Lower lobe of right lung (tissue), 2 donors: ENCODE measurements at regions not wholly inside any gene's neighbourhood (a gene's known extent, or its start where the extent isn't known, plus 50 kb on each side); places are given as distances from the start of the nearest gene placed in this dataset.

Experiments used
- ATAC-seq, 2 donors: fragments of 200-7000 bp; cut with Tn5 transposase; one replicate each; pipeline ENCODE4 v1.9.1; 2020 to 2022; ENCODE audit warnings: mild to moderate bottlenecking in 2 of 2, moderate library complexity in 2 of 2
- DNase-seq: peaks from one replicate; pipeline ENCODE4 v3.0.0-alpha.2; 2020
- H3K27ac ChIP-seq: fragments of 200-600 bp; one replicate; pipeline ENCODE4 v1.8.0; 2022
- H3K27me3 ChIP-seq: fragments of 200-600 bp; one replicate; pipeline ENCODE4 v1.8.0; 2022; ENCODE audit warnings: low read depth
- H3K36me3 ChIP-seq: fragments of 200-600 bp; one replicate; pipeline ENCODE4 v1.8.0; 2022; ENCODE audit warnings: mild to moderate bottlenecking
- H3K4me1 ChIP-seq: fragments of 200-600 bp; one replicate; pipeline ENCODE4 v1.8.0; 2022
- H3K4me3 ChIP-seq: fragments of 200-600 bp; one replicate; pipeline ENCODE4 v1.8.0; 2022; ENCODE audit warnings: mild to moderate bottlenecking
- H3K9me3 ChIP-seq: fragments of 200-600 bp; one replicate; pipeline ENCODE4 v1.8.0; 2022
- intact Hi-C: fragments of 100-400 bp; cut with DNase I; formaldehyde crosslinking; loops from one replicate; pipeline ENCODE4 v1.11.0; 2022
- TF ChIP-seq, protein P1 (sequence below): fragments of 200-600 bp; IDR thresholded peaks from one replicate; pipeline ENCODE4 v1.8.0; 2022; ENCODE audit warnings: antibody characterized with exemption, mild to moderate bottlenecking
- donor health status: DM: no; HTN: yes; CAD: no; lungs with severe emphysema.

DNA sequence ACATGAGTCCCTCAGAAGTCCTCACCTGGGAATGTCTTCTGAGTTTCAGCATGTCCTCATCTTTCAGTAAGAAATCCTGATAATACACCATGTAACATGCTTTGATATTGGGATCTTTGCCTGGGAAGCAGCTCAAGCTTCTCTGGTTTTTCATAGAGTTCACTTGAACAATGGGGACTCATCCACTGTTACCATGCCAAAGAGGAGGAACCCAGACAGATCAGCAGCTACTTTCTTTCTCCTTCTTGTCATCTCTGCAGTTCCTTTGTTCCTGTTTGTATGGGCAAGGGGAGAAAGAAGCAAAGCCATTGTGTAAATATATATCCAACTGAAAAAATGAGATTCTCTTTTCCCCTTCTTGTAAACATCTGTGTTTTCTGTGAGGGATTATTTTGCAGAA is 450.6 kb upstream of the HS3ST5 start:
- Histone ChIP-seq H3K36me3 (no peaks in the 10 kb centered on the region), H3K27me3 (no peaks in the 10 kb centered on the region), H3K4me1 (no peaks in the 10 kb centered on the region), H3K27ac (no peak overlapping the region), H3K4me3 (no peak overlapping the region), H3K9me3 (no peaks in the 10 kb centered on the region)
- DNase-seq (no peak), ATAC-seq (no peak)
- intact Hi-C loops, result no loop called here
- TF ChIP-seq, protein P1, sequence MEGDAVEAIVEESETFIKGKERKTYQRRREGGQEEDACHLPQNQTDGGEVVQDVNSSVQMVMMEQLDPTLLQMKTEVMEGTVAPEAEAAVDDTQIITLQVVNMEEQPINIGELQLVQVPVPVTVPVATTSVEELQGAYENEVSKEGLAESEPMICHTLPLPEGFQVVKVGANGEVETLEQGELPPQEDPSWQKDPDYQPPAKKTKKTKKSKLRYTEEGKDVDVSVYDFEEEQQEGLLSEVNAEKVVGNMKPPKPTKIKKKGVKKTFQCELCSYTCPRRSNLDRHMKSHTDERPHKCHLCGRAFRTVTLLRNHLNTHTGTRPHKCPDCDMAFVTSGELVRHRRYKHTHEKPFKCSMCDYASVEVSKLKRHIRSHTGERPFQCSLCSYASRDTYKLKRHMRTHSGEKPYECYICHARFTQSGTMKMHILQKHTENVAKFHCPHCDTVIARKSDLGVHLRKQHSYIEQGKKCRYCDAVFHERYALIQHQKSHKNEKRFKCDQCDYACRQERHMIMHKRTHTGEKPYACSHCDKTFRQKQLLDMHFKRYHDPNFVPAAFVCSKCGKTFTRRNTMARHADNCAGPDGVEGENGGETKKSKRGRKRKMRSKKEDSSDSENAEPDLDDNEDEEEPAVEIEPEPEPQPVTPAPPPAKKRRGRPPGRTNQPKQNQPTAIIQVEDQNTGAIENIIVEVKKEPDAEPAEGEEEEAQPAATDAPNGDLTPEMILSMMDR, result no peak

DNA sequence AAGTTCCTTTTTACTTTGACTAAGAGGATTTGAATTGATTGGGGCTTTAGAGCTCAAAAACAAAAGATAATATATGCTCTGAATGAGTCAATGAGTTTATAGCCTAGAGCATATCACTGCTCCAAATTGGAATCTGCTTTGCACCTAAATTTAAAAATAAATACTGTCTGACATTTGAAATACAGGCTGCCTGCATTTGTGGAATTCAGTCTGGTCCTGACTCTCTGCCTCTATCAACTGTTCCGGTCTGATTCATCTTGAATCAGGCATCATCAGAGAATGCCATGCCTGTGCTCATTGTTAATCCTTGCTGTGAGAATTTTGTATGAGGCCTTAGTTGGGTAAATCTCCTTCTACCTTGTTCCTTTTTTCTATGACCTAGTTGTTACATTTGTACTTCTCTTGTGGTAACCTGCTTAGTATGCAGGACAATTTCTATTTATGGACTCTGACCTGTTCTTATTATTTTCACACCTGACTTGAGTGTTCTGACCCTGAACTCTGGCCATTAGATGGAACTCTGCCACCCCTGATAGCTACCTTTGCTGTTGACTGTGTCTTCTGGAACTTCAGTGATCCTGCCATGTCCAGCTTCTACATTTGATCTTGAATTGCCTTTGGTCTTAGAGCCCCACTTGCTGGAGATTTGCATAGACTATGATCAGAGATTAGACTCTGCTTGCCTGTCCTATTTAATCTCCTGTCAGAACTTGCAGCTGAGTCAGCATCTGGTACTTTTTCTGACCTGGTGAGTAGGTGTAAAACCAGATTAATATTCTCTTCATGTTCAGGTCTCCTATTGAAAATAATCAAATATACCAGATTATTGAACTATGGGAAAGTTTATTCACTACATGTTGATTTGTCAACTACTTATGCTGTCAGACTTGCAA is 442.7 kb upstream of the HS3ST5 start:
- intact Hi-C loops, result no loop called here
- H3K36me3 ChIP-seq, result no peaks in the 10 kb centered on the region
- H3K9me3 ChIP-seq, result no peaks in the 10 kb centered on the region
- no peak for DNase-seq
- TF ChIP-seq, protein P1, result no peak
- H3K27me3 ChIP-seq, result no peaks in the 10 kb centered on the region
- no peaks in the 10 kb centered on the region for H3K4me1 ChIP-seq
- H3K4me3 ChIP-seq, result no peak overlapping the region
- no peak overlapping the region for H3K27ac ChIP-seq
- ATAC-seq, result no peak

DNA sequence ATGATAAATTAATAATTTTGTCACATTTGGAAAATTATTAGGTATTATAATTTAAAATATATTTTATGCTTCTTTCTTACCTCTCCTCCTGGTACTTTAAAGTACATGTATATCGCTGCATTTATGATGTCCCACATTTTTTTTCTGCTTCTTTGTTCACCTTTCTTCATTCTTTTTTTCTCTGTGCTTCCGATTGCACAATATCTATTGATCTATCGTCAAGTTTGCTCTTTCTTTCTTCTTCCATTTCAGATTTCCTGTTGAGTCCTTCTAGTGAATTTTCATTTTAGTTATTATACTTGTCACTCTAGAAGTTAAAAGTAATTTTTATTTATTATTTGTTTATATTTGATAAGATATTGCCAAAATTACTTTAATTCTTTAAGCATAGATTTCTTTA is 441.0 kb upstream of the HS3ST5 start:
- Histone ChIP-seq H3K36me3 (no peaks in the 10 kb centered on the region), H3K4me1 (no peaks in the 10 kb centered on the region), H3K9me3 (no peaks in the 10 kb centered on the region), H3K27me3 (no peaks in the 10 kb centered on the region), H3K4me3 (no peak overlapping the region), H3K27ac (no peak overlapping the region)
- ATAC-seq, result no peak
- DNase-seq, result no peak
- TF ChIP-seq, protein P1, result no peak
- intact Hi-C loops, result no loop called here

DNA sequence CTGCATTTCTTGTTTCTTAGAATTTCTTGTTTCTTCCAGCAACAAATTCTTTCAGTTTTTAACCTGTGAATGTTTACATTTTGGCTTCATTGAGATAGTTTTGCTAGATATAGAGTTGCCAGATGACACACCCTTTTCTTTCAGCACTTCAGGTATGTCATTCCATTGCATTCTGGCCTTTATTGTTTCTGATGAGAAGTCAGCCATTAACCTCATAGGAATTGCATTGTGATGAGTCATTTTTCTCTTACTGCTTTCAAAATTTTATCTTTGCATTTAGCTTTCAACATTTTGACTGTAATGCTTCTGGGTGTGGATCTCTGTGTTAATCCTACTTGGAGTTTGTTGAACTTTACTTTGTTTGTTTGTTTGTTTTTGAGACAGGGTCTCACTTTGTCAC is 440.3 kb upstream of the HS3ST5 start:
- no peak overlapping the region for H3K27ac ChIP-seq
- H3K9me3 ChIP-seq, result no peaks in the 10 kb centered on the region
- no peaks in the 10 kb centered on the region for H3K27me3 ChIP-seq
- TF ChIP-seq, protein P1, result no peak
- H3K36me3 ChIP-seq, result no peaks in the 10 kb centered on the region
- ATAC-seq, result no peak
- no peak for DNase-seq
- intact Hi-C loops, result no loop called here
- H3K4me1 ChIP-seq, result no peaks in the 10 kb centered on the region
- H3K4me3 ChIP-seq, result no peak overlapping the region

DNA sequence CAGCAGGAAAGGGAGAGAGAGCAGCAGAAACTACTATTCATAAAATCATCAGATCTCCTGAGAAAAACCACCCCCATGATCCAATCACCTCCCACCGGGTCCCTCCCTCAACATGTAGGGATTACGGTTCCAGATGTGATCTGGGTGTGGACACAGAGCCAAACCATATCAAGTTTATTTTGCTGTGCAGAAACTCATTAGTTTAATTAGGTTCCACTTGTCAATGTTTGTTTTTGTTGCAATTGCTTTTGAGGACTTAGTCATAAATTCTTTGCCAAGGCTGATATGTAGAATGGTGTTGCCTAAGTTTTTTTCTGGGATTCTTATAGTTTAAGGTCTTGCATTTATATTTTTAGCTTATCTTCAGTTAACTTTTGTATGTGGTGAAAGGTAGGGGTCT is 422.0 kb upstream of the HS3ST5 start:
- Histone ChIP-seq H3K27me3 (no peaks in the 10 kb centered on the region), H3K4me3 (no peak overlapping the region), H3K4me1 (no peaks in the 10 kb centered on the region), H3K9me3 (no peaks in the 10 kb centered on the region), H3K36me3 (no peaks in the 10 kb centered on the region), H3K27ac (no peak overlapping the region)
- DNase-seq (no peak), ATAC-seq (no peak)
- TF ChIP-seq, protein P1, result no peak
- intact Hi-C loops, result no loop called here
